Stimulated activated CD4-positive, alpha-beta T cell treated with anti-CD3 and anti-CD28 coated beads, TNF-alpha, amount 100 ng/mL, for 4 hours (primary cell): ENCODE measurements at regions not wholly inside any gene's neighbourhood (a gene's known extent, or its start where the extent isn't known, plus 50 kb on each side); places are given as distances from the start of the nearest gene placed in this dataset.

Experiments used
- DNase-seq, 3 experiments: peaks; one replicate each; pipeline ENCODE4 v3.0.0-alpha.2; 2020; ENCODE audit warnings: low read depth in 3 of 3

DNA sequence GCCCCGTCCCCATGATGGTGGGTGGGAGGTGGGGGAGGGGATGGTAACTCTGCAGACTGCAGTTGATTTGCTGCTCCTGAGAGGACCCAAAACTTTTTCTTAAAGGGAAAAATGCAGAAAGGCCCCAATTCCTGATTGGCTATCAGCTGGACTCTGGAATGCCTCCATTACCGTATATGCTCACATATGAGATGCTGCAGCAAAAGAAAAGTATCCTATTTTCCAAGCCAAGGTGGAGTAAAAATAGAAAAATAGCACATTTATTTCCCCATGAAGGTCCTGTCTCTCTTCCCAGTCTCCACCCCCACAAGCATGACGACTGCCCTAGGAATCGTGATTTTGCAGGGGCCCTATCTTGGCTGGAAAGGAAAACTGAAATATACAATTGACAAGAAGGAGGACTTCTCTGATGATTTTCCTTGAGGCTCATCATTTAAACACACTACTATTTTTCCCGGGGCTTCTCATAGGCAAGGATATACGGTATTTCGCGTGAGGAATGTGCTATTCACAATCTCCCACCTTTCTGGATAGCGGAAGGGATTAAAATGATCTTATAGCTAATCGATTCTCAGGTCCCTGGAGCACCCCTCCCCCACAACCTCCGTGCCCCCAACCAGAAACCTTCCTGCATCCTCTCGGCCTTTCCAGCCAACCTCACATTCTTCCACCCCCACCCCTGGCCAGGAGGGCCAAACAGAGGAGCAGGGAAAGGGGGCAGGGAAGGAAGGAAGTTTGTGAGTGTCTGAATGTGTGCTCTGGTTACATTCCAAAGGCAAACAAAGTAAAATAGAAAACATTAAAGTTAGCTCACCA, 138.9 kb upstream of the CCND2 start:
- DNase-seq: no peak

DNA sequence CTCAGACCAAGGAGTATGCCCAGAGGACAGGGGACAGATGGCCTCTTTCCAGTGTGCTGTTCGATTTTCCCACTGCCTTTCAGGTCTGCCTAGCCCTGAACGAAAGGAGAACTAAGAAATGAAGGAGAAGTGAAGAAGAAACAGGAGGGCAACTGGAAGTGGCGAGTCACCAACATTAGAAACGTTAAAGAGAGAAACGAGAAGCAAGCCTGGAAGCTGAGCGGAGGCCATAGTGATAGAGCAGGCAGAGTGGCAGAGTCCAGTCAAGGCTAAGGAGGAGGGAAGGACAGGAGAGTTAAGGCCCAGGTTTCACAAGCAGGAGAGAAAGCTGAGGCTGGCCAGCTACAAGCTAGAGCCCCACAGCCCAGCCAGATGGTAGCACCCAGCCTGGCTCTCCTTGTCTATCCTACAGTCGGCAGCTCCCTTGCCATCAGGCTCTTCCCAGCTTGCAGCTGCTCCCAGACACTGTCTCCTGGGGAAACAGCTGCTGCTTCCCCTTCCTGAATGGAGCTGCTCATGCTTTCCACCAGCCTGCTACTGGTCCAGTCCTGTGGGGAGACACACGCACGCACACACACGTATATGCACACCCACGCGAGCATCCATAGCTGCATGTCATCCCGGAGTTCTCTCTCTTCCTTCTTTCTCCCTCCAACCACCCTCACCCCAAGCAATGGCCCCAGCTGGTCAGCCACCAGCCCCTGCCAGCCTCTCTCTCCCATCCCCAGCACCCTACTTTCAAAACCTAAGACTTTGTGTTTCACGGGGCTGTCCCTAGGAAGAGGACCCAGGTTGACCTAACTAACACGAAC, 139.7 kb upstream of the CCND2 start:
- DNase-seq: no peak

GRCh38 chr12:4133029-4133428, 140.5 kb upstream of the CCND2 start:
- no peak for DNase-seq

GRCh38 chr12:4121506-4122020, 152.0 kb upstream of the CCND2 start:
- DNase-seq: no peak

DNA sequence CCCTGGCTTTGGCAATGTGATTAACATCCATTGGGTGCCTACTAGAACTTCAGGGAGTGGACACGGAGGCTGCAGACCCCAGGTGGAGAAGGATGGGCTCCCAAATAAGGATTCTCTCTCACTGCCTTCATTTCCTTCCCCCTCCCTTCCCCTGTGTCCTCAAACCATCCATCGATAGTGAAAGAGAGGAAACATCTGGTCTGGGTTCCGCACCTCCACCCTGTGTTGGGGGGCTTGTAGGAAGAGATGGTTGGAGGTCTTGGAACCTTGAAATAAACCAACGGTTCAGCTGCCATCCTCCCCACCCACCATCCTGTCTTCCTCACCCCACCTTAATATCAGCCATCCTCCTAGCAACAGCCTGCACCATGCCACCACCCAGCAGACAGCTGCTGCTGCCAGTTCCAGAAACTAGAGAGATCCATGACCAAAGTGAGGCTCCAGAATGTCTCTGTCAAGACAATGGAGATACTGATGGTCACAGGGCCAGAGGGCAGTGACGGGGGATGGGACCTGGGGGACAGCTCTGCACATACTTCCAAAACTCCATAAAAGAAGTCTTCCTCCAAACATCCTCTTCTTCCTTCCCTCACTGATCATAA, 153.1 kb upstream of the CCND2 start:
- DNase-seq: no peak

- DNase-seq: peak in 1 of 3 experiments; percentile 19
These were observed 154.3 kb upstream of the CCND2 start for GRCh38 chr12:4119157-4119761.

GRCh38 chr12:4118601-4119156, 154.9 kb upstream of the CCND2 start:
- no peak for DNase-seq

GRCh38 chr12:4118017-4118510, 155.5 kb upstream of the CCND2 start:
- DNase-seq: no peak

- DNase-seq: no peak
These were observed 156.1 kb upstream of the CCND2 start for GRCh38 chr12:4117386-4118016.

DNA sequence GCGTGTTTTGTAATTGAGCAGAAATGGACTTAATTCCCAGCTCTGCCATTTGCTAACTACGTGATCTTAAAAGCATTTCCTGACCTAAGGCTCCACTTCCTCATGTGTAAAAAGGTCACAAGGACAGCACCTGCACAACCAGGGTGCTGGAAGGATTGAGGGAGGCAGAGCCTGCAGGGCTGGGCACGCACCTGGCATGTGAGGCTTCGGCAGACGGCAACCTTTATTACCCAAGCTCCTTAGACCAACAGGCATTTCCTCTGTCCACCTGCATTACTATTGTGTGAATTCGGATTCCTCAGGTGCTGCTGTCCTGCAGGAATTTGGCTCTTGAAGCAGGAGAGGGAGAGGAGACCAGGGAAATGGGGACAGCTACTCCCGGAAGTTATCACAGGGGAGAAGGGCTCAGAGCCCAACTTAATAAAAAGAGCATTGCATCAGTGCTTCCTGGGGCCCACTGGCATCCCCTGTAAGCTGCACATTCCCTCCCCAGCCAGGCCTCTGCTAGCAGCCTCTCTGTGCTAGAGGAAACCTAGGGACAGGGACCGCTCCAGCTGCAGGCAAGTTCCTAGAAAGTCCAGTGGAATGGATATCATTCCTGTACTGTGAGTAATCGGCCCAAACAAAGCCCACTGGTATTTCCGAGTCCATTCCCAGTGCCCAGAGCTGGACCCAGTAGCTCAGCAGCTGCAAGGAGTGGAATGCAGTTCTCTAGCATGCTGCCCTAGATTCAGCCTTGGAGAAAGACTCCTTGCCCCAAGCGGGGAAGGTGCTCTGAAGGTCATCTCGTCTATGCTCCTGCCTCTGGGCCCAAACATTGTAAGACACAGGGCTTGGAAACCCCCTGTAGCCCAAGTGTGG, 157.1 kb upstream of the CCND2 start:
- no peak for DNase-seq

GRCh38 chr12:4115570-4115969, 158.0 kb upstream of the CCND2 start:
- no peak for DNase-seq

GRCh38 chr12:4114986-4115385, 158.6 kb upstream of the CCND2 start:
- no peak for DNase-seq

GRCh38 chr12:4112734-4113325, 160.7 kb upstream of the CCND2 start:
- no peak for DNase-seq

GRCh38 chr12:4112290-4112689, 161.3 kb upstream of the CCND2 start:
- no peak for DNase-seq

- DNase-seq: no peak
These were observed 162.6 kb upstream of the CCND2 start for GRCh38 chr12:4111010-4111409.

DNA sequence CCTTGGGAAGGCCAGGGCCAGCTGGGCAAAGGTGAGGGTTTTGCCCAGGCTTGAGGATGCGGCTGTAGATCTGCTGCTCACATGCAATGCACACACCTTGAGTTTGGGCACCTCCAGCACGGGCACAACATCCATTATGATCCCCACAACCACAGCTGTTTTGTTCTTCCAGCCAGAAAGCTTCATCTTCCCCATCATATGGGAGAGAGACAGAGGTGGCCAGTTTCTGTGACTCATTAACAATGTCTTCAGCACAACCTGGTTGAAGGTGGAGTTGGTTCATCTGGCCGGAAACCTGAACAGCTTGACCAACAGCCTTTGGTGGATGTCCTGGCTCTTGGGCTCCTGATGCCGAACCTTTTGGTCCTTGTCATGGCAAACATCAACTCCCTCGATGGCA, 163.7 kb upstream of the CCND2 start:
- no peak for DNase-seq

GRCh38 chr12:4108803-4109345, 164.7 kb upstream of the CCND2 start:
- no peak for DNase-seq

DNA sequence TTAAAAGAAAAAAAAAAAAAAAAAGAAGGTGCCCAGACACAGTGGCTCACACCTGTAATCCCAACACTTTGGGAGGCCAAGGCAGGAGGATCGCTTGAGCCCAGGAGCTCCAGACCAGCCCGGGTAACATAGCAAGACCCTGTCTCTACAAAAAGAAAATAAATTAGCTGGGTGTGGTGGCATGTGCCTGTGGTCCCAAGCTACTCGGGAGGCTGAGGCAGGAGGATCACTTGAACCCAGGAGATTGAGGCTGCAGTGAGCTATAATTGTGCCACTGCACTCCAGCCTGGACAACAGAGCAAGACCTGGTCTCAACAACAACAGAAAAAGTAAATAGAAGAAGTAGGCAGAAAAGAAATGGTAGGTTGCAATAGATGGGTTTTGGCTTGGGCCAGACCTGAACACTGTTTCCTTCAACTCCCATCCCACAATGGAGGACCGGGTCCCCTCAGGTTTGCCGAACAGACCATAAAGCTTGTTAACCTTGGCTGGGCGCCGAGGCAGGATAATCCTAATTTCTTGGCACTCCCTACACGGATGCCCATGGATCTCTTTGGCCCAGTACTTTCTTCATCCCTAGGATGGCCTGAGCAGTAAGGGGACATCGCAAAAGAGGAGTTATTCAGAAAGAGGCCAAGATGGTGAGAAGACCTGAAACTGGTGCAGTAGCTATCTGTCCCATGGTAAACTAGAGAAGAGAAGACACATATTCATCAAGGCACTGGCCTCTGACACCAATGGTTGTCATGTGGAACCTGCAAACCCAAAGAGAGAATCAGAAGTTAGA, 165.5 kb upstream of the CCND2 start:
- no peak for DNase-seq
